ENCODE measurements at regions not wholly inside any gene's neighbourhood (a gene's known extent, or its start where the extent isn't known, plus 50 kb on each side); places are given as distances from the start of the nearest gene placed in this dataset.
A peak's percentile ranks its signal among the peaks of the same experiment; 100 is the strongest.
"Not testable (repeated sequence)": the region's sequence is repeated elsewhere in the genome, so short reads cannot be mapped to it uniquely, and the experiment has no call there.

- no peak for DNase-seq
These were observed 72.5 kb downstream of the LHX2 start for GRCh38 chr9:124084087-124084486.

GRCh38 chr9:124087226-124087625 is 75.7 kb downstream of the LHX2 start:
- DNase-seq = no peak

- no peak for DNase-seq
These were observed 76.9 kb downstream of the LHX2 start for GRCh38 chr9:124088476-124088837.

- not testable (repeated sequence) for DNase-seq
These were observed 78.3 kb downstream of the LHX2 start for GRCh38 chr9:124089631-124090488.

GRCh38 chr9:124098141-124098905 is 86.8 kb downstream of the LHX2 start:
- DNase-seq = no peak

GRCh38 chr9:124099860-124100259 is 88.3 kb downstream of the LHX2 start:
- DNase-seq = no peak

GRCh38 chr9:124101215-124101968 is 89.8 kb downstream of the LHX2 start:
- no peak for DNase-seq

GRCh38 chr9:124101969-124102345 is 90.4 kb downstream of the LHX2 start:
- no peak for DNase-seq

GRCh38 chr9:124102363-124102762 is 90.8 kb downstream of the LHX2 start:
- no peak for DNase-seq

- no peak for DNase-seq
These were observed 93.7 kb downstream of the LHX2 start for GRCh38 chr9:124105266-124105665.

GRCh38 chr9:124108216-124108615 is 96.6 kb downstream of the LHX2 start:
- no peak for DNase-seq

GRCh38 chr9:124110307-124110915 is 98.8 kb downstream of the LHX2 start:
- peak; percentile 18 for DNase-seq

- DNase-seq = no peak
These were observed 105.3 kb downstream of the LHX2 start for GRCh38 chr9:124116683-124117363.

GRCh38 chr9:124118894-124119293 is 107.3 kb downstream of the LHX2 start:
- no peak for DNase-seq

GRCh38 chr9:124120272-124120671 is 108.7 kb downstream of the LHX2 start:
- DNase-seq = no peak

GRCh38 chr9:124121725-124122124 is 110.2 kb downstream of the LHX2 start:
- DNase-seq = no peak

GRCh38 chr9:124122321-124122720 is 110.8 kb downstream of the LHX2 start:
- no peak for DNase-seq

- no peak for DNase-seq
These were observed 111.4 kb downstream of the LHX2 start for GRCh38 chr9:124122813-124123462.

- DNase-seq = not testable (repeated sequence)
These were observed 112.1 kb downstream of the LHX2 start for GRCh38 chr9:124123621-124124020.

- DNase-seq = no peak
These were observed 113.4 kb downstream of the LHX2 start for GRCh38 chr9:124124729-124125650.

GRCh38 chr9:124125651-124125977 is 114.0 kb downstream of the LHX2 start:
- no peak for DNase-seq

All from T-helper 9 cell (primary cell).